HG02642 (cell line): ENCODE measurements at regions not wholly inside any gene's neighbourhood (a gene's known extent, or its start where the extent isn't known, plus 50 kb on each side); places are given as distances from the start of the nearest gene placed in this dataset.

Source experiments
- ATAC-seq: cut with Tn5 transposase; IDR thresholded peaks from one replicate; pipeline ENCODE4 v1.9.1; 2021; ENCODE audit warnings: mild to moderate bottlenecking; ENCODE audit not compliant: unreplicated experiment, poor library complexity

DNA sequence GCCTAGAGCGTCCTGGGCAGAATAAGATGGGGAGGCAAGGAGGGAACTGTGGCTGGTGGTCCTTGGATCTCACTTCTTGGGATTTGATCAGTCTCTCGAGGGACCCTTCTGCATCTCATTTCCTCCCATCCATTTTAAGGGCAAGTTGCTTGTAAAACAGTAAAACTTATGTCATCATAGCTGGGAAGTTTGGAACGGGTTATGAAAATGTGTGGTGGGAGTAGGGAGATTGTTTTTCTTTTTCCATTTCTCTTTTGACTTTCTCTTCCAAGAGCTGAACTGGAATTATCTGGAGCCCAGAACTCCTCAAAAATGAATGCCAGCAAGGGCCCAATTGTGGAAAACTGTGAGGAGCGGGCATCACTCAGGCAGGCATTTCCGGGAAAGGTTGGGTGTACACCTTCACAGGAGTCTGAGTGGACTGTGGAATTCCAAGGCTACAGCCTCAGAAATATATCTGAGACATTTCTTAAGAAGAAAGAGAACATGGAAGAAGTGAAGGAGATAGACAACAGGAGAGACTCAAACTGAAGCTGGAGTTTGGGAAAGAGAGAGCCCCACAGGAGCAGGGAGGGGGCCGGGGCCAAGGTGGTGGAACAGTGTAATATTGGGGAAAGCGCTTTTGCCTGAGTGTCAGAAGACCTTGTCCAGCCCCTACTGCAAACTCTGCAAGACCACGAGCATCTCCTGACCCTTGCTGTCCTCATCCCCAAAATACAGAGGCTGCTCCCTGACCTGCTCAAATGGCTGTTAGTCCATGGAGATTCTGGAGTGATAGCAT, 185.1 kb downstream of the FOXD2 start:
- no peak for ATAC-seq

- ATAC-seq: no peak
These were observed 185.7 kb downstream of the FOXD2 start for GRCh38 chr1:47623557-47623940.

DNA sequence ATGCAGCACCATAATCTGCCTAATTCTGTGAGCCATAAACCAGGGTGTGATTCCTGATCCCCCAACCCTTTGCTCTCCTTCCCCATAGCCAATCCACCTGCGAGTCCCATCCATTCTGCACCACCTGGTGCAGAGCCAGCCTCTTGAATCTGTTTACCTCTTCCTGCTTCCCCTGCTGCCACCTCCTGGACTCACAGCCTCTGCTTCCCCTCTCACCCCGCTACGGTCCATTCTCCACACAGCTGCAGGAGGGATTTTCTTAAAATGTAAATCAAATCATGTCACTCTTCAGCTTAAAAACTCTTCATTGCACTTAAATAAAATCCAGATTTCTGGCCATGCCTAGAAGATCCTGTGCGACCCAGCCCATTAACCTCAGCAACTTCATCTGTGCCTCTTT, 186.7 kb downstream of the FOXD2 start:
- ATAC-seq: no peak

GRCh38 chr1:47627016-47627415, 189.2 kb downstream of the FOXD2 start:
- no peak for ATAC-seq

DNA sequence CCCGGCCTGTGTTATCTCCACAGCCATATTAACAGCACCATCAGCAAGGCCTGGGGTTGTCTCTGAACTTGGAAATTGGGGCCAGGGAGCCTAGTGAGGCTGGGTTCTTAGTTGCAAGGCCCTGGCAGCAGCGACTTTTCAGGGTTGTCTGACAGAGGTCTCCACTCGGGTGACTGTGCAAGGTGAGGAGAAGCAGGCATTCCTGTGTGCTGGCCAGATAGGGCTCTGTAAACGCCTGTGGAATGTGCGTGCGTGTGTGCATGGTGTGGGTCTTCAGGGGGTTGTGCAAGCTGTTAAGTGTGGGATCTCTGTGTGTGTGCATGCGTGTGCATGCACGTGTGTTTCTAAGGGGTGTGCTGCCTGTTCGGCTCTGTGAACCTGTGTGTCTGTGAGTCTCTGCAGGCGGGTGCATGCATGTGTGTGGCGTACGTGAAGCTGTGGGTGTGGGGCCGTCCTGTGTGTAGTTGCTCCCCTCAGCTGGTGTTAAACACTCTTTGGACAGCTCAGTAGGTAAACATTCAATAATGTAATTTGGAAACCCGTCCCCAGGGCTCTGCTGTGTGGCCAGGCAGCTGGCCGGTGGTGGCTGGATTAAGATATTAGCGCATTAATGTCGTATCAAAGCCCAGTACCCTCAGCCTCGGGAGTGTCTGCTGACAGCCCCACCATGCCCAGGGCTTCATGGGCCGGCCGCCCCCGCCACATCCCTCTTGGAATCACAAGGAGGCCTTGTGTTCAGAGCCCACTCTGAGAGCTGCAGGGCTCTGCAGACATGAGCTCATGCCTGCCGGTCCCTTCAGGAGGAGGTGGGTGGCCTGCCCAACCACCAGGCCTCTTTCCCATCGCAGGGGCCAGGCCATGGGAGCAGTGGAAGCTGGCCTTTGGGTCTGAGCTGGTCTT, 189.9 kb downstream of the FOXD2 start:
- no peak for ATAC-seq

- no peak for ATAC-seq
These were observed 191.4 kb downstream of the FOXD2 start for GRCh38 chr1:47629201-47629600.

DNA sequence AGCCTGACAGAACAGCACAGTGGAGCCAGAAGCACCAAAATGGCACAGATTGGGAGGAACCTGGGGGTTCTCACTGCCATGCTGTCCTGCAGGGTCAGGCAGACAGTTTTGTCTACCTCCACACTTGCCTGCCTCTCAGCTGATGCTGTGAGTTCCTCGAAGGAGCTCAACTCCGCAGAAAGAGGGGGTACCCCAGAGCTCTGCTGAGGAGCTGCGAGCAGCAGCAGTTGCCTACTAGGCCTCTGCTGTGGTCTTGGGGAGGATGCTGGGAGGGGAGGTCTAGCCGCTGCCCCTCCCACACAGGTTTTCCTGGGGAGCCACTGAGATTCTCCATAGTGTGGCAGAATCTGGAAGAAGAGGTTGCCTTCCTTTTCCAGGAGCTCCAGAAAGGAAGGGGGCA, 192.5 kb downstream of the FOXD2 start:
- no peak for ATAC-seq

- no peak for ATAC-seq
These were observed 193.7 kb downstream of the FOXD2 start for GRCh38 chr1:47631411-47631995.

- ATAC-seq: no peak
These were observed 197.3 kb downstream of the FOXD2 start for GRCh38 chr1:47635111-47635510.

DNA sequence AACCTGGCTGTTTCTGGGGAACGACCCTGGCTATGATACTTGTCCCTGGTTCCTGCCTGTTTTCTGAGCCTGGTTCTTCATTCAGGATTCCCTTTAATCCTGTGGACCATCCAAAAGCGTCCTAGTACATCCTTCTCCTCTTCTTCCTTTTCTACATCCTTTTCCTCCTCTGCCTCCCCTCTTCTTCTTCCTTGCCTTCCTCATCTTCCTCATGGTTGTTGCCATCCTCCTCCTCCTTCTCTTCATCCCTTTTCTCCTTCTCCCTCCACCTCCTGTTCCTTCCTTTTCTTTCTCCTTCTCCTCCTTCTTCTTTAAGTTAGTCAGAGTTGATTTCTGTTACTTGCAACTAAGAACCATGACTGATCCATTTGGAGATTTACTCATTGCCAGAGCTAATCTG, 197.8 kb downstream of the FOXD2 start:
- no peak for ATAC-seq

DNA sequence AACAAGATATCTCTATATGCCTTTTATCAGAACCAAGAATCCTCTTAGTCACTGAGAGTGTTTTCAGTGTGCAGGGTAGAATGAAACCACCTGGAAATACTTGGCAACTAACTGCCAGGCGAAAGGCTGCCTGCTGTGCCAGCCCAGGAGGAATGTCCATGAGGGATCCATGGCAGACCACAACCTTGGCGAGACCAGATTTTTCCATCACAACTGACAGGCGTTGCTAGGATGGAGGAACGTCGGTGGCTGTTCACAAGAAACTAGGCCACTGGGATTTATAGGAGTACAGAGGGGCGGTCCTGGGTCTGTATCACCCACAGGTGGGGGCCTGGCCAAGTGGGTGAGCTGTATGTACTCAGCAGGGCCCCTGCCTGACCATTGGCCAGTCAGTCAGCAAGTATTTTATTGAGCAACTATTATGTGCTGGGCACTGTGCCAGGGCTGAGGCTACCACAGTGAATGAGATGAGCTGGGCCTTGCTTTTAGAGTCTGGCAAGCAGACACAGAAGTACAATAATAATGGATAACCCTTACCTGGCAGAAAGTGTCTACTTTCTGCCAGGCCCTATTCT, 199.4 kb downstream of the FOXD2 start:
- ATAC-seq: no peak

GRCh38 chr1:47638240-47638639, 200.4 kb downstream of the FOXD2 start:
- no peak for ATAC-seq

GRCh38 chr1:47638713-47639112, 200.9 kb downstream of the FOXD2 start:
- no peak for ATAC-seq

- no peak for ATAC-seq
These were observed 205.7 kb downstream of the FOXD2 start for GRCh38 chr1:47643306-47644211.

GRCh38 chr1:47644212-47644573, 206.3 kb downstream of the FOXD2 start:
- no peak for ATAC-seq

GRCh38 chr1:47645151-47645550, 207.3 kb downstream of the FOXD2 start:
- no peak for ATAC-seq

GRCh38 chr1:47646676-47647075, 208.8 kb downstream of the FOXD2 start:
- ATAC-seq: no peak

DNA sequence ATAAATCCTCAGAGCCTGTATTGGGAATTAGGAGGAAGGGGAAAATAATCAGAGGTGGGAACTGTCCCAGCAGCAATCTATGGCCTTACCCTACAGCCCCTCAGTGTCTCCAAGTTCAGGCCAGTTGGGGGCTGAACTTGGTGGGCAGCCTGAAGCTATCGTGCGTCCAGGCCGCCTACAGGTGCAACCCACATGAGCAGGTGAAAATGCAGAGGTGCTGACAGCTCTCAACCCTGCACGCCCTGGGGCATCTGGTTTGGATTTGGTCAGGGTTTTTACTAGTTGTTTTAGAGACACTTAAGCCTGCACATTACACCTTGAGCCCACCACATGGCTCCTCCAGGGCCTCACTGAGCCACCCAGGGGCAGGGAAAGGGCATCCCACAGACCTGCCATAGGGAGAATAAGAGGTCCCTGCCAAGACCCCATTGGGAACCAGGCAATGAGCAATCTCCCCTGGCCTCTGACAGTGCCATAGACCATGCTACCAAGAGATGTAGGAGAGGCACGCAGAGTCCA, 209.5 kb downstream of the FOXD2 start:
- no peak for ATAC-seq

- ATAC-seq: no peak
These were observed 212.4 kb downstream of the FOXD2 start for GRCh38 chr1:47650205-47650604.

- ATAC-seq: no peak
These were observed 212.8 kb downstream of the FOXD2 start for GRCh38 chr1:47650611-47651010.
